Left ventricle myocardium inferior (tissue), 1 donor: ENCODE measurements at regions not wholly inside any gene's neighbourhood (a gene's known extent, or its start where the extent isn't known, plus 50 kb on each side); places are given as distances from the start of the nearest gene placed in this dataset.

Experiments used
- DNase-seq: peaks from one replicate; pipeline ENCODE4 v3.0.0-alpha.2; 2020
- H3K27ac ChIP-seq: fragments of 200-600 bp; replicated peaks from 2 replicates; pipeline ENCODE4 v1.8.0; 2021
- H3K27me3 ChIP-seq: fragments of 200-600 bp; 2 replicates; pipeline ENCODE4 v1.8.0; 2021; ENCODE audit warnings: low read depth
- H3K36me3 ChIP-seq: fragments of 200-600 bp; 2 replicates; pipeline ENCODE4 v1.8.0; 2021
- H3K4me1 ChIP-seq: fragments of 200-600 bp; 2 replicates; pipeline ENCODE4 v1.8.0; 2021
- H3K4me3 ChIP-seq: fragments of 200-600 bp; 2 replicates; pipeline ENCODE4 v1.8.0; 2021; ENCODE audit warnings: mild to moderate bottlenecking, moderate library complexity
- H3K9me3 ChIP-seq: fragments of 200-600 bp; replicated peaks from 2 replicates; pipeline ENCODE4 v1.8.0; 2021
- CTCF ChIP-seq: fragments of 200-600 bp; IDR thresholded peaks from 2 replicates; pipeline ENCODE4 v1.8.0; 2021; ENCODE audit warnings: antibody characterized with exemption, mild to moderate bottlenecking, borderline replicate concordance
- intact Hi-C: fragments of 100-400 bp; cut with micrococcal nuclease; formaldehyde crosslinking; loops from one replicate; pipeline ENCODE4 v1.11.0; 2022
- donor health status: DM: no; HTN: yes; CAD: no; lungs with severe emphysema.

- Histone ChIP-seq H3K9me3 (no peaks in the 10 kb centered on the region), H3K4me3 (no peak overlapping the region)
Observed at GRCh38 chr13:99829593-99830239, 141.9 kb downstream of the ZIC5 start.

GRCh38 chr13:99829161-99829560, 142.4 kb downstream of the ZIC5 start:
- no peak overlapping the region for H3K27ac ChIP-seq
- H3K36me3 ChIP-seq = no peaks in the 10 kb centered on the region
- DNase-seq = no peak
- H3K4me1 ChIP-seq = no peaks in the 10 kb centered on the region
- intact Hi-C loops = no loop called here
- no peak overlapping the region for H3K4me3 ChIP-seq
- no peak for TF ChIP-seq CTCF
- no peaks in the 10 kb centered on the region for H3K27me3 ChIP-seq
- H3K9me3 ChIP-seq = no peaks in the 10 kb centered on the region

More at GRCh38 chr13:99829593-99830239, 141.9 kb downstream of the ZIC5 start:
- Histone ChIP-seq H3K27ac (no peak overlapping the region), H3K4me1 (no peaks in the 10 kb centered on the region), H3K27me3 (no peaks in the 10 kb centered on the region), H3K36me3 (no peaks in the 10 kb centered on the region)
- no peak for TF ChIP-seq CTCF
- intact Hi-C loops = no loop called here
- DNase-seq = no peak

GRCh38 chr13:99828735-99829134, 142.8 kb downstream of the ZIC5 start:
- H3K4me3 ChIP-seq = no peak overlapping the region
- DNase-seq = no peak
- no peak for TF ChIP-seq CTCF
- no peaks in the 10 kb centered on the region for H3K27me3 ChIP-seq
- H3K4me1 ChIP-seq = no peaks in the 10 kb centered on the region
- intact Hi-C loops = no loop called here
- no peak overlapping the region for H3K27ac ChIP-seq
- H3K36me3 ChIP-seq = no peaks in the 10 kb centered on the region
- peaks cover 2% of the 10 kb centered on the region for H3K9me3 ChIP-seq

- Histone ChIP-seq H3K4me3 (no peak overlapping the region), H3K27me3 (no peaks in the 10 kb centered on the region), H3K27ac (no peak overlapping the region), H3K9me3 (peaks cover 8% of the 10 kb centered on the region), H3K36me3 (no peaks in the 10 kb centered on the region), H3K4me1 (no peaks in the 10 kb centered on the region)
- intact Hi-C loops = no loop called here
- TF ChIP-seq CTCF = no peak
- no peak for DNase-seq
Observed at GRCh38 chr13:99828123-99828522, 143.4 kb downstream of the ZIC5 start.

GRCh38 chr13:99827011-99827772, 144.4 kb downstream of the ZIC5 start:
- peaks cover 17% of the 10 kb centered on the region for H3K9me3 ChIP-seq
- H3K27me3 ChIP-seq = no peaks in the 10 kb centered on the region
- DNase-seq = no peak
- H3K4me3 ChIP-seq = no peak overlapping the region
- H3K36me3 ChIP-seq = no peaks in the 10 kb centered on the region
- no peak for TF ChIP-seq CTCF
- H3K27ac ChIP-seq = no peak overlapping the region
- H3K4me1 ChIP-seq = no peaks in the 10 kb centered on the region
- intact Hi-C loops = no loop called here
